HG02970 (cell line): ENCODE measurements at regions not wholly inside any gene's neighbourhood (a gene's known extent, or its start where the extent isn't known, plus 50 kb on each side); places are given as distances from the start of the nearest gene placed in this dataset.

Experiments used
- ATAC-seq: cut with Tn5 transposase; IDR thresholded peaks from one replicate; pipeline ENCODE4 v1.9.1; 2021; ENCODE audit warnings: mild to moderate bottlenecking, moderate library complexity, moderate number of reproducible peaks; ENCODE audit not compliant: unreplicated experiment, low FRiP score

- no peak for ATAC-seq
Measured at GRCh38 chr1:67558449-67559193, 126.4 kb upstream of the GADD45A start.

- ATAC-seq, result no peak
Measured at GRCh38 chr1:67559222-67559700, 125.7 kb upstream of the GADD45A start.

- no peak for ATAC-seq
Measured at GRCh38 chr1:67560580-67561255, 124.3 kb upstream of the GADD45A start.

- peak; percentile 90 for ATAC-seq
Measured at GRCh38 chr1:67561704-67562113, 123.3 kb upstream of the GADD45A start.

- no peak for ATAC-seq
Measured at GRCh38 chr1:67563684-67564083, 121.3 kb upstream of the GADD45A start.

GRCh38 chr1:67564193-67564592, 120.8 kb upstream of the GADD45A start:
- no peak for ATAC-seq

GRCh38 chr1:67566803-67567377, 118.1 kb upstream of the GADD45A start:
- no peak for ATAC-seq

- ATAC-seq, result no peak
Measured at GRCh38 chr1:67570486-67571143, 114.4 kb upstream of the GADD45A start.

- no peak for ATAC-seq
Measured at GRCh38 chr1:67571406-67571805, 113.6 kb upstream of the GADD45A start.

GRCh38 chr1:67571901-67572593, 113.0 kb upstream of the GADD45A start:
- no peak for ATAC-seq

- ATAC-seq, result no peak
Measured at GRCh38 chr1:67572594-67573221, 112.3 kb upstream of the GADD45A start.

- no peak for ATAC-seq
Measured at GRCh38 chr1:67573311-67573872, 111.6 kb upstream of the GADD45A start.

- no peak for ATAC-seq
Measured at GRCh38 chr1:67574221-67574620, 110.8 kb upstream of the GADD45A start.

- no peak for ATAC-seq
Measured at GRCh38 chr1:67575861-67576260, 109.1 kb upstream of the GADD45A start.

- no peak for ATAC-seq
Measured at GRCh38 chr1:67576474-67576873, 108.5 kb upstream of the GADD45A start.

- no peak for ATAC-seq
Measured at GRCh38 chr1:67577646-67578045, 107.4 kb upstream of the GADD45A start.

GRCh38 chr1:67578397-67579020, 106.5 kb upstream of the GADD45A start:
- ATAC-seq, result no peak

GRCh38 chr1:67579623-67580394, 105.2 kb upstream of the GADD45A start:
- no peak for ATAC-seq
